A549 (cell line): ENCODE measurements at regions not wholly inside any gene's neighbourhood (a gene's known extent, or its start where the extent isn't known, plus 50 kb on each side); places are given as distances from the start of the nearest gene placed in this dataset.

Source experiments
- ATAC-seq, 2 experiments: fragments of 200-7000 bp in 1 of 2; fragments of >200 bp in 1 of 2; cut with Nextera tagmentation in 1 of 2; cut with Tn5 transposase in 1 of 2; 3 replicates each; pipeline versions ENCODE4 v1.8.0 to v1.9.1; 2018 to 2020; ENCODE audit warnings: mild to moderate bottlenecking in 1 of 2, moderate library complexity in 1 of 2
- CTCF ChIA-PET: fragments of 300-600 bp; sonication (Branson Sonifier 250); formaldehyde crosslinking; extraction: SDS; loops from one replicate; lab custom pipeline; 2021; ENCODE audit warnings: antibody characterized with exemption, inconsistent platforms; lab: Yijun Ruan, JAX
- POLR2A ChIA-PET: fragments of 350-600 bp; formaldehyde crosslinking; extraction: SDS; loops from one replicate; lab custom pipeline; 2021; ENCODE audit warnings: antibody characterized with exemption, inconsistent platforms; lab: Yijun Ruan, JAX
- DNase-seq, 2 experiments: peaks; one replicate each; pipeline versions ENCODE4 v3.0.0 to v3.0.0-alpha.2; 2011 to 2016; ENCODE audit warnings: low read depth in 1 of 2, low spot score in 1 of 2
- FAIRE-seq: peaks from 2 replicates; lab custom pipeline; 2011; peaks lifted over from hg19 to GRCh38; lab: Jason Lieb, UNC
- H3K27ac ChIP-seq, 2 experiments: fragments of >200 bp; sonication (Bioruptor Twin); formaldehyde crosslinking; 3 replicates each; pipeline ENCODE4 v1.5.1; 2016 to 2017
- H3K4me1 ChIP-seq: fragments of >200 bp; sonication (Bioruptor Twin); formaldehyde crosslinking; 3 replicates; pipeline ENCODE4 v1.6.1; 2016
- H3K4me2 ChIP-seq: fragments of >200 bp; sonication (Bioruptor Twin); formaldehyde crosslinking; 3 replicates; pipeline ENCODE4 v1.6.1; 2016
- H3K4me3 ChIP-seq: fragments of >200 bp; sonication (Bioruptor Twin); formaldehyde crosslinking; 3 replicates; pipeline ENCODE4 v1.5.1; 2016
- H3K9me3 ChIP-seq: fragments of >200 bp; sonication (Bioruptor Twin); formaldehyde crosslinking; 3 replicates; pipeline ENCODE4 v1.6.1; 2016
- EP300 ChIP-seq, 2 experiments: fragments of >200 bp; sonication (Bioruptor Twin); formaldehyde crosslinking; IDR thresholded peaks; 2 replicates in 1 of 2; 3 replicates in 1 of 2; pipeline ENCODE4 v1.6.1; 2016 to 2017
- ESRRA ChIP-seq: fragments of 150-350 bp; IDR thresholded peaks from 2 replicates; pipeline ENCODE4 v1.6.1; 2014; ENCODE audit warnings: mild to moderate bottlenecking, low read length, borderline replicate concordance
- FOSB ChIP-seq: fragments of 250-450 bp; sonication (Bioruptor Pico); IDR thresholded peaks from 2 replicates; pipeline ENCODE4 v1.5.0; 2020; ENCODE audit warnings: mild to moderate bottlenecking, moderate library complexity
- FOXS1 ChIP-seq: fragments of 250-450 bp; sonication (Bioruptor Pico); IDR thresholded peaks from 2 replicates; pipeline ENCODE4 v1.5.0; 2020; ENCODE audit warnings: mild to moderate bottlenecking, moderate library complexity
- HDAC2 ChIP-seq: fragments of 200-600 bp; sonication (generic); IDR thresholded peaks from 2 replicates; pipeline ENCODE4 v1.6.1; 2016
- HEYL ChIP-seq: fragments of 250-450 bp; sonication (Bioruptor Pico); IDR thresholded peaks from 2 replicates; pipeline ENCODE4 v1.8.0; 2021; ENCODE audit warnings: mild to moderate bottlenecking, moderate library complexity
- HMGXB4 ChIP-seq: fragments of 250-450 bp; sonication (Bioruptor Pico); IDR thresholded peaks from 2 replicates; pipeline ENCODE4 v1.5.0; 2021; ENCODE audit warnings: mild to moderate bottlenecking, moderate library complexity, borderline replicate concordance
- HOXB13 ChIP-seq: fragments of 250-450 bp; sonication (Bioruptor Pico); IDR thresholded peaks from 2 replicates; pipeline ENCODE4 v1.5.0; 2020; ENCODE audit warnings: low read depth, mild to moderate bottlenecking, moderate library complexity
- JUN ChIP-seq, 2 experiments: fragments of >200 bp; sonication (Bioruptor Twin); formaldehyde crosslinking; IDR thresholded peaks; 2 replicates in 1 of 2; 3 replicates in 1 of 2; pipeline ENCODE4 v1.6.1; 2016 to 2017
- MAFK ChIP-seq: fragments of 450-650 bp; IDR thresholded peaks from 2 replicates; pipeline ENCODE4 v1.6.1; 2014; ENCODE audit not compliant: partially characterized antibody
- MAZ ChIP-seq: fragments of 150-350 bp; IDR thresholded peaks from 2 replicates; pipeline ENCODE4 v1.6.1; 2014; ENCODE audit warnings: antibody characterized with exemption, low read depth, low read length, borderline replicate concordance
- MYC ChIP-seq: IDR thresholded peaks from 2 replicates; pipeline ENCODE4 v1.6.1; 2012; ENCODE audit warnings: mild to moderate bottlenecking, inconsistent platforms, low read length, improper control_type of control experiment, borderline replicate concordance
- PHF8 ChIP-seq: fragments of 200-600 bp; sonication (generic); IDR thresholded peaks from 2 replicates; pipeline ENCODE4 v1.6.1; 2016; ENCODE audit warnings: low read depth, mild to moderate bottlenecking, antibody characterized with exemption, moderate library complexity, borderline replicate concordance
- RAD21 ChIP-seq, 2 experiments: fragments of >200 bp in 1 of 2; sonication (Bioruptor Twin) in 1 of 2; formaldehyde crosslinking in 1 of 2; IDR thresholded peaks in 1 of 2; conservative IDR thresholded peaks in 1 of 2; 2 replicates in 1 of 2; 3 replicates in 1 of 2; pipeline ENCODE4 v1.6.1; 2012 to 2018; ENCODE audit warnings: inconsistent platforms in 1 of 2
- REST ChIP-seq: fragments of 200-600 bp; sonication (generic); IDR thresholded peaks from 2 replicates; pipeline ENCODE4 v1.6.1; 2016; ENCODE audit warnings: antibody characterized with exemption, mild to moderate bottlenecking, moderate library complexity
- ZNF302 ChIP-seq: fragments of 250-450 bp; sonication (Bioruptor Pico); IDR thresholded peaks from 2 replicates; pipeline ENCODE4 v1.9.0; 2021; ENCODE audit warnings: inconsistent platforms, mild to moderate bottlenecking, moderate library complexity
- ZSCAN20 ChIP-seq: fragments of 250-450 bp; sonication (Bioruptor Pico); IDR thresholded peaks from 2 replicates; pipeline ENCODE4 v1.8.0; 2022; ENCODE audit warnings: mild to moderate bottlenecking, moderate library complexity
- WGBS: methylation state at CpG from one replicate; pipeline ENCODE4 v1.1.6; 2017; ENCODE audit errors: missing lambda C conversion rate; 5-methylcytosine and 5-hydroxymethylcytosine counted together
- TF ChIP-seq, protein P1 (sequence below): IDR thresholded peaks from 2 replicates; pipeline ENCODE4 v1.6.1; 2012

- CTCF ChIA-PET, result no interaction called here
- FAIRE-seq (no peak), DNase-seq (no peak), ATAC-seq (no peak)
- no peaks in the 10 kb centered on the region for H3K9me3 ChIP-seq
- POLR2A ChIA-PET, result no interaction called here
- no peaks in the 10 kb centered on the region for H3K4me1 ChIP-seq
- 11% methylated on average over 1 of the region's 1 CpG for WGBS
- no peak overlapping the region for H3K4me3 ChIP-seq
- H3K27ac ChIP-seq, result no peak overlapping the region
- no peak overlapping the region for H3K4me2 ChIP-seq
- TF ChIP-seq MYC, result no peak
- no peak for TF ChIP-seq EP300 (IDR thresholded peaks at IDR 0.05)
- TF ChIP-seq JUN (IDR thresholded peaks at IDR 0.05), result no peak
- no peak for TF ChIP-seq ESRRA
- TF ChIP-seq HOXB13 (CRISPR knock-in tag), result no peak
- no peak for TF ChIP-seq HDAC2
- no peak for TF ChIP-seq MAFK
- TF ChIP-seq ZNF302 (CRISPR knock-in tag), result no peak
Measured at GRCh38 chr4:182048871-182049270, 194.3 kb upstream of the TENM3 start.

DNA sequence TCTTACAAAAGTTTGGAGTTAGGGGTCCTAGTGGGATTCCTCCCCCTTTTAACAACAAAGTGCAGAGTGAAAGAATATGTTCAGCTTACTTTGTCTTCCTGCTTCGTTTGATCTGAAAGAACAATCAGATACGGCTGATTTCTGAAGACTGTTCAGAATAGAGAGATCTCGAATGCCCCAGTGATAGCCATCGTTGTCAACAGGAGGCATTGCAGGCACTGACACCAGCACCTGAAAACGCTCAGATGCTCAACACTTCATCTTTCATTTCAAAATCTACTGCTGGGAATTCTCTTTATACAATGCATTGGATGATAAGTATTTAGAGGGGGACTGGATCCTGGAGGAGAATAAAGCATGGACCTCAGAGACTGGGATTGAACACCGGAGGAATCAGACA lies 186.3 kb upstream of the TENM3 start:
- ChIA-PET POLR2A (no interaction called here), CTCF (no interaction called here)
- TF ChIP-seq REST (no peak), PHF8 (no peak), HEYL (CRISPR knock-in tag) (no peak)
- TF ChIP-seq, protein P1, sequence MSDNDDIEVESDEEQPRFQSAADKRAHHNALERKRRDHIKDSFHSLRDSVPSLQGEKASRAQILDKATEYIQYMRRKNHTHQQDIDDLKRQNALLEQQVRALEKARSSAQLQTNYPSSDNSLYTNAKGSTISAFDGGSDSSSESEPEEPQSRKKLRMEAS, result no peak
- WGBS, result 19% methylated on average over 6 of the region's 6 CpGs
- DNase-seq (no peak), ATAC-seq (no peak), FAIRE-seq (no peak)
- Histone ChIP-seq H3K4me1 (no peaks in the 10 kb centered on the region), H3K4me2 (no peak overlapping the region), H3K27ac (no peak overlapping the region), H3K9me3 (no peaks in the 10 kb centered on the region), H3K4me3 (no peak overlapping the region)

- FAIRE-seq, result no peak
- H3K4me2 ChIP-seq, result no peak overlapping the region
- CTCF ChIA-PET, result no interaction called here
Measured at GRCh38 chr4:182062458-182062857, 180.7 kb upstream of the TENM3 start.

DNA sequence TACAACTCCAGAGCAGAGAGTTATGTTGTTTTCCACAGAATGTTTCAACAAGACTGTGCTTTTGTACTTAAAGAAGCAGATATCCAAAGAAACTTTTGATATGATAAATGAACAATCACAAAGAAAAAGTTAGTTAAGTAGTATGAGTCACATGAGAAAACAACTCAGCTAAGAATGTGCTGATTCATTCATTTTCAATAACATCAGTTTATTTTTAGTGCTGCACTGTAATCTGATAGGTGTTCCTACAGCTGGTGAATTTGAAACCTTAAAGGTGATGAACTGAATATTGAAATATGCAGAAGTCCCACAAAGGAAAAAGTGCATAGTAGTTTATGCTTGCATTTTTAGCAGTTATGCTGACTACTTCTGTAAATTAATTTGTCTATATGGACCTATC lies 180.3 kb upstream of the TENM3 start:
- Histone ChIP-seq H3K4me3 (no peak overlapping the region), H3K4me2 (0 out of 3 replicates have a peak overlapping the region, but pooled peaks have one; percentile 2), H3K4me1 (peaks cover 5% of the 10 kb centered on the region; the same call in 1 of the 3 replicates), H3K27ac (no peak overlapping the region), H3K9me3 (no peaks in the 10 kb centered on the region)
- POLR2A ChIA-PET, result no interaction called here
- DNase-seq, result no peak
- CTCF ChIA-PET, result no interaction called here
- FAIRE-seq, result no peak
- peak; percentile 96 for TF ChIP-seq MAFK
- TF ChIP-seq HEYL (CRISPR knock-in tag), result no peak
- no peak for ATAC-seq

More at GRCh38 chr4:182062458-182062857, 180.7 kb upstream of the TENM3 start:
- H3K27ac ChIP-seq, result no peak overlapping the region
- peaks cover 5% of the 10 kb centered on the region; the same call in 1 of the 3 replicates for H3K4me1 ChIP-seq
- no peak for ATAC-seq
- POLR2A ChIA-PET, result no interaction called here
- no peak overlapping the region for H3K4me3 ChIP-seq
- WGBS, result 9% methylated on average over 3 of the region's 3 CpGs
- H3K9me3 ChIP-seq, result no peaks in the 10 kb centered on the region
- no peak for TF ChIP-seq FOSB (CRISPR knock-in tag)
- no peak for DNase-seq

- no peak for FAIRE-seq
- Histone ChIP-seq H3K9me3 (no peaks in the 10 kb centered on the region), H3K4me1 (peaks cover 5% of the 10 kb centered on the region; the same call in 1 of the 3 replicates), H3K4me3 (no peak overlapping the region), H3K27ac (no peak overlapping the region), H3K4me2 (no peak overlapping the region)
- WGBS, result 49% methylated on average over 2 of the region's 2 CpGs
- ATAC-seq, result no peak
- ChIA-PET CTCF (no interaction called here), POLR2A (no interaction called here)
- no peak for DNase-seq
- TF ChIP-seq HMGXB4 (CRISPR knock-in tag), result no peak
- TF ChIP-seq HOXB13 (CRISPR knock-in tag), result no peak
- no peak for TF ChIP-seq RAD21 (conservative IDR thresholded peaks at IDR 0.05 in 1 of 2, IDR thresholded peaks at IDR 0.05 in 1 of 2)
- no peak for TF ChIP-seq MAZ
- TF ChIP-seq JUN (IDR thresholded peaks at IDR 0.05), result no peak
- TF ChIP-seq ZSCAN20 (CRISPR knock-in tag), result no peak
- no peak for TF ChIP-seq FOXS1
Measured at GRCh38 chr4:182063651-182064050, 179.6 kb upstream of the TENM3 start.
